Spleen (tissue), 11 donors: ENCODE measurements at regions not wholly inside any gene's neighbourhood (a gene's known extent, or its start where the extent isn't known, plus 50 kb on each side); places are given as distances from the start of the nearest gene placed in this dataset.
A peak's percentile ranks its signal among the peaks of the same experiment; 100 is the strongest.

Experiments used
- DNase-seq: peaks from one replicate; pipeline ENCODE4 v3.0.0-alpha.2; 2020
- H3K27ac ChIP-seq, 8 donors: fragments of 200-600 bp; sonication (generic) in 7 of 8; 1 replicate in 4 of 8; 2 replicates in 4 of 8; pipeline versions ENCODE4 v1.5.0 to v1.8.0; 2016 to 2021; ENCODE audit warnings: inconsistent platforms in 4 of 8, mild to moderate bottlenecking in 4 of 8, moderate library complexity in 1 of 8
- H3K27me3 ChIP-seq, 7 donors: fragments of 200-600 bp; sonication (generic) in 6 of 7; replicated peaks in 1 of 7; 1 replicate in 4 of 7; 2 replicates in 3 of 7; pipeline versions ENCODE4 v1.5.0 to v1.8.0; 2016 to 2021; ENCODE audit warnings: inconsistent platforms in 3 of 7, mild to moderate bottlenecking in 1 of 7
- H3K36me3 ChIP-seq, 6 donors: fragments of 200-600 bp; sonication (generic) in 5 of 6; 1 replicate in 4 of 6; 2 replicates in 2 of 6; pipeline versions ENCODE4 v1.5.0 to v1.8.0; 2016 to 2021; ENCODE audit warnings: inconsistent platforms in 2 of 6
- H3K4me1 ChIP-seq, 6 donors: fragments of 200-600 bp; sonication (generic) in 5 of 6; 1 replicate in 3 of 6; 2 replicates in 3 of 6; pipeline versions ENCODE4 v1.5.0 to v1.8.0; 2016 to 2021; ENCODE audit warnings: inconsistent platforms in 3 of 6
- H3K4me3 ChIP-seq, 8 donors: fragments of 200-600 bp; sonication (generic) in 7 of 8; 1 replicate in 4 of 8; 2 replicates in 4 of 8; pipeline versions ENCODE4 v1.5.0 to v1.8.0; 2016 to 2021; ENCODE audit warnings: inconsistent platforms in 4 of 8, mild to moderate bottlenecking in 4 of 8, moderate library complexity in 2 of 8
- H3K9me3 ChIP-seq, 8 donors: fragments of 200-600 bp; sonication (generic) in 7 of 8; 1 replicate in 4 of 8; 2 replicates in 4 of 8; pipeline versions ENCODE4 v1.5.0 to v1.8.0; 2016 to 2021; ENCODE audit warnings: inconsistent platforms in 4 of 8
- CTCF ChIP-seq, 11 experiments: fragments of 200-600 bp in 7 of 11; fragments of 450-650 bp in 4 of 11; sonication (generic) in 4 of 11; IDR thresholded peaks in 8 of 11; conservative IDR thresholded peaks in 3 of 11; 1 replicate in 7 of 11; 2 replicates in 4 of 11; pipeline versions ENCODE4 v1.4.0 to v1.8.0; 2016 to 2021; ENCODE audit warnings: antibody characterized with exemption in 11 of 11, inconsistent platforms in 4 of 11, mild to moderate bottlenecking in 1 of 11
- POLR2A ChIP-seq, 3 donors: fragments of 450-650 bp; IDR thresholded peaks; one replicate each; pipeline ENCODE4 v1.5.1; 2017; ENCODE audit warnings: antibody characterized with exemption in 3 of 3, mild to moderate bottlenecking in 1 of 3
- POLR2AphosphoS5 ChIP-seq, 3 donors: sonication (generic); formaldehyde crosslinking; IDR thresholded peaks; one replicate each; pipeline ENCODE4 v1.5.1; 2017; ENCODE audit warnings: antibody characterized with exemption in 3 of 3
- WGBS, 5 donors: extraction: QIAGEN DNeasy Blood & Tissue Kit in 3 of 5; methylation state at CpG; one replicate each; pipeline versions ENCODE4 v1.1.5 to v1.1.7; 2013 to 2018; 5-methylcytosine and 5-hydroxymethylcytosine counted together
- intact Hi-C: fragments of 100-400 bp; cut with DNase I; formaldehyde crosslinking; loops from one replicate; pipeline ENCODE4 v1.15.0; 2023; ENCODE audit warnings: low total_unique reads
- donor health status: healthy with polysubstance abuse.
- donor health status: DM: no; HTN: no; CAD: no; lungs with moderate emphysema.
- donor health status: DM: no; HTN: no; CAD: no.
- donor health status: Bipolar disorder and iron deficiency.
- donor health status: healthy.
- donor health status: DM: no; HTN: no; CAD: no.
- donor health status: DM: yes; HTN: yes; CAD: no.

- TF ChIP-seq POLR2AphosphoS5 (IDR thresholded peaks at IDR 0.05) (no peak), POLR2A (IDR thresholded peaks at IDR 0.05) (no peak)
- intact Hi-C loops = loop anchor here (10.0 kb wide), 1 partner anchor 216 kb away; no protein-coding TSS in a partner anchor
- 93 to 100% (median 100%) methylated on average over 1 of the region's 1 CpG for WGBS, 5 donors
- Histone ChIP-seq H3K27ac (no peak overlapping the region), H3K4me1 (peaks cover 8 to 73% (median 43%) of the 10 kb centered on the region in 6 donors), H3K27me3 (no peaks in the 10 kb centered on the region), H3K9me3 (no peaks in the 10 kb centered on the region), H3K36me3 (peaks cover 0 to 21% (median 0%) of the 10 kb centered on the region in 6 donors), H3K4me3 (no peak overlapping the region)
- no peak for DNase-seq
These were observed 119.2 kb upstream of the STK17B start for GRCh38 chr2:196290569-196290968.

GRCh38 chr2:196291426-196291825, 120.0 kb upstream of the STK17B start:
- intact Hi-C loops = loop anchor here (10.0 kb wide), 1 partner anchor 217 kb away; no protein-coding TSS in a partner anchor
- H3K27ac ChIP-seq = peak overlapping the region in 4 of 8 donors; percentile 32 to 64 (median 50)
- H3K27me3 ChIP-seq = no peaks in the 10 kb centered on the region
- peaks cover 8 to 70% (median 43%) of the 10 kb centered on the region in 6 donors for H3K4me1 ChIP-seq
- 76 to 87% (median 82%) methylated on average over 2 of the region's 2 CpGs for WGBS, 5 donors
- H3K36me3 ChIP-seq = peaks cover 0 to 21% (median 0%) of the 10 kb centered on the region in 6 donors
- TF ChIP-seq POLR2AphosphoS5 (IDR thresholded peaks at IDR 0.05) = no peak
- no peak for TF ChIP-seq POLR2A (IDR thresholded peaks at IDR 0.05)
- TF ChIP-seq CTCF (IDR thresholded peaks at IDR 0.05 in 8 of 11, conservative IDR thresholded peaks at IDR 0.05 in 3 of 11) = no peak
- no peaks in the 10 kb centered on the region for H3K9me3 ChIP-seq
- H3K4me3 ChIP-seq = no peak overlapping the region
- DNase-seq = no peak

GRCh38 chr2:196291873-196292800, 120.8 kb upstream of the STK17B start:
- peaks cover 8 to 69% (median 43%) of the 10 kb centered on the region in 6 donors for H3K4me1 ChIP-seq
- peaks cover 0 to 21% (median 0%) of the 10 kb centered on the region in 6 donors for H3K36me3 ChIP-seq
- no peaks in the 10 kb centered on the region for H3K27me3 ChIP-seq
- TF ChIP-seq POLR2A (IDR thresholded peaks at IDR 0.05) (no peak), CTCF (IDR thresholded peaks at IDR 0.05 in 8 of 11, conservative IDR thresholded peaks at IDR 0.05 in 3 of 11) (no peak), POLR2AphosphoS5 (IDR thresholded peaks at IDR 0.05) (peak in 1 of 3 donors; percentile 33)
- intact Hi-C loops = loop anchor here (10.0 kb wide), 1 partner anchor 217 kb away; no protein-coding TSS in a partner anchor
- H3K9me3 ChIP-seq = no peaks in the 10 kb centered on the region
- DNase-seq = no peak
- peak overlapping the region in 4 of 8 donors; percentile 32 to 64 (median 50) for H3K27ac ChIP-seq
- WGBS, 5 donors = 74 to 84% (median 80%) methylated on average over 16 of the region's 16 CpGs
- H3K4me3 ChIP-seq = no peak overlapping the region

- Histone ChIP-seq H3K4me3 (no peak overlapping the region), H3K9me3 (no peaks in the 10 kb centered on the region), H3K27ac (peak overlapping the region in 4 of 8 donors; percentile 11 to 22 (median 18)), H3K36me3 (peaks cover 0 to 21% (median 0%) of the 10 kb centered on the region in 6 donors), H3K4me1 (peaks cover 0 to 60% (median 27%) of the 10 kb centered on the region in 6 donors), H3K27me3 (no peaks in the 10 kb centered on the region)
- no peak for TF ChIP-seq CTCF (IDR thresholded peaks at IDR 0.05 in 8 of 11, conservative IDR thresholded peaks at IDR 0.05 in 3 of 11)
- TF ChIP-seq POLR2AphosphoS5 (IDR thresholded peaks at IDR 0.05) = no peak
- TF ChIP-seq POLR2A (IDR thresholded peaks at IDR 0.05) = no peak
- WGBS, 5 donors = 49 to 66% (median 61%) methylated on average over 3 of the region's 3 CpGs
- intact Hi-C loops = loop anchor here (10.0 kb wide), 1 partner anchor 219 kb away; no protein-coding TSS in a partner anchor
- DNase-seq = no peak
These were observed 122.6 kb upstream of the STK17B start for GRCh38 chr2:196293751-196294515.
